ENCODE measurements at regions not wholly inside any gene's neighbourhood (a gene's known extent, or its start where the extent isn't known, plus 50 kb on each side); places are given as distances from the start of the nearest gene placed in this dataset.

DNA sequence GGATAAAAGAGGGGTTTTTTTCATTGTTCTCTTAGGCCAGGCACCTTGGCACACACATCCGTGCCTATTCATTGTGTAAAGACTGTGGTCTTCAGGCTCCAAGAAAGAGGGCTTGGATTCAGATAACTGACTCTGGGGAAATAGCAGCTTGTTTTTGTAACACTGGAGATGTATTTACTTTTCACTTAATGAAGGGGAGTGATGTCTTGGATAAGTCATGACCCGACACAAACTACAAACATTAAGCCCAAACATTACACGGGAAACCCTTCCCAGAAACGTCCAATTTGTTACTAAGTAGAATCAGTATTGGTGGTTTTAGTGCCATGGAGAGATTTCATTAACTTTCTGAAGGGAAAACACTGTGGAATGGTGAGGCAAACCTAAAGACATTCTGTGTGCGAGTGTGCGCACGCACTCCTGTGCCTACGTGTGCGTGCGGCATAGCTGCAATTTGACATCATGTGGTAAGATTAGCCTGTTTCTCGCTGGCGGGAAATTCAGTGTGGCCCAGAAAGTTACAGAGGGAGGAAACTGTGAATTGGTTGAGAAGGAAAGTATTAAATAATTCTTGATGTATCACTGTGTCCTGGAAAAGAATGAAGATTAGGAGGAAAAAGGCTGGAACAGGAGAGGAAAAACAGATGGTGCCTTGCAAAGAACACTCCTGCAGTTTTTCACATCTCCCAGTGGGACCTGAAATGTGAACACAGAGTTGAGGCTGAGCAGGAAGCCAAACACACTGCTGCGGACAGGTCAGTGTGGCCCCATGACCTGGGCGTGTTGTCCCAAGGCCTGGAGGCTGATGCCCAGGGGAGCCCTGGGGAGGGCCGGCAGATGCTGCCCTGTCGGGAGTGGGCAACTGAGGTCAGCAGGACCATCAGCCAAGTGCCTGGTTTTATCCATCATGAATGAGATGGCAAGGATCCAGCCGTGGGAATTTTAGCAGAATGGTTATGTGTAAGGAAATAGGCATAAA, 108.5 kb downstream of the GAS1 start:
- no peaks in the 10 kb centered on the region for H3K36me3 ChIP-seq (ENCODE audit: control insufficient read depth, insufficient read depth, low read length)
- 87% methylated on average over 13 of the region's 17 CpGs for WGBS (ENCODE audit: insufficient coverage)
- H3K27ac ChIP-seq (ENCODE audit: low read depth, low read length): no peak overlapping the region

DNA sequence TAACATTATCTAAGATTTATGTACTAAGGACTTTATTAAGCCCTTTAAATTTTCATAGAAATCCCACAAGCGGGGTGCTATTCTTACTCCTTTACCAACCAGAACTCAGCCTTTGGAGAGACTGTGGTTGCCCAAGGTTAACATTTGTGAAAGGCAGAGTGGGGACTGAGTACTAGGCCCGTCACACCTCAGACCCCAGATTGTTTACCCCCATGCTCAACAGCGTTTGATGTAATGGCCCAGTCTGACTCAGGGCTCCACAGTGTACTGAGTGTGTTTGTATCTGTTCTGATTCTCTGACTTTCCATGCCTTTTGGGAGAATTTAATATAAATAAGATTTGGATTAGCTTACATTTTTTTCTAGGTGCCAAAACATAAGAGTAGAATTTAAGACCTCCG, 110.0 kb downstream of the GAS1 start:
- no peaks in the 10 kb centered on the region for H3K9me3 ChIP-seq (ENCODE audit: control insufficient read depth, insufficient read depth, low read length)

More for the DNA sequence above, 108.5 kb downstream of the GAS1 start:
- Histone ChIP-seq H3K27me3 (ENCODE audit: control insufficient read depth, insufficient read depth, low read length) (no peaks in the 10 kb centered on the region), H3K9me3 (ENCODE audit: control insufficient read depth, insufficient read depth, low read length) (no peaks in the 10 kb centered on the region), H3K4me1 (ENCODE audit: control insufficient read depth, insufficient read depth, low read length) (peaks cover 3% of the 10 kb centered on the region), H3K4me3 (ENCODE audit: low read depth, low read length) (no peak overlapping the region)
- DNase-seq (ENCODE audit: low read depth in 4 of 6, low spot score in 6 of 6): no peak

DNA sequence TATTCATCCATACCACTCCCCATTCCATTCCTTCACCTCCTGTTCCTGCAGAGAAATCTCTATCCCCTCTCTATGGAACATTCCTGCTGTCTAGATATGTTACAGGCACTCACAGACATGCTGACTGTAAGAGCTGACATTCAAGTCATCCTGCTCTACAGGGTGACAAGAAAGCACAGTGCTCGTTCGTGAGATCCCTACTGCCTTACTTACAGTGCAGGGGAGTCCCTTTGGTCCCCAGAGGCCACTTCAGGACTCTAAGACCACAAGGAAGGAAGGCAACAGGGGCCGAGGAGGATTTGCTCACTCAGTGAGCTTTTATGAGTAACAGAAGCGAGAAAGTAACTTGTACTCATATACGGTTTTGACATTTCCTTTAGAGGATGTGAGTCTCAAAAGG, 110.5 kb downstream of the GAS1 start:
- no peaks in the 10 kb centered on the region for H3K9me3 ChIP-seq (ENCODE audit: control insufficient read depth, insufficient read depth, low read length)
- H3K4me3 ChIP-seq (ENCODE audit: low read depth, low read length): no peak overlapping the region
- DNase-seq (ENCODE audit: low read depth in 4 of 6, low spot score in 6 of 6): peak in 1 of 6 donors; percentile 17
- 72% methylated on average over 3 of the region's 5 CpGs for WGBS (ENCODE audit: insufficient coverage)
- H3K27ac ChIP-seq (ENCODE audit: low read depth, low read length): no peak overlapping the region
- H3K36me3 ChIP-seq (ENCODE audit: control insufficient read depth, insufficient read depth, low read length): no peaks in the 10 kb centered on the region
- H3K27me3 ChIP-seq (ENCODE audit: control insufficient read depth, insufficient read depth, low read length): no peaks in the 10 kb centered on the region
- H3K4me1 ChIP-seq (ENCODE audit: control insufficient read depth, insufficient read depth, low read length): peaks cover 3% of the 10 kb centered on the region

More for the DNA sequence above, 110.0 kb downstream of the GAS1 start:
- DNase-seq (ENCODE audit: low read depth in 4 of 6, low spot score in 6 of 6): no peak
- H3K4me3 ChIP-seq (ENCODE audit: low read depth, low read length): no peak overlapping the region
- no peak overlapping the region for H3K27ac ChIP-seq (ENCODE audit: low read depth, low read length)
- no peaks in the 10 kb centered on the region for H3K27me3 ChIP-seq (ENCODE audit: control insufficient read depth, insufficient read depth, low read length)
- H3K4me1 ChIP-seq (ENCODE audit: control insufficient read depth, insufficient read depth, low read length): peaks cover 3% of the 10 kb centered on the region
- WGBS (ENCODE audit: insufficient coverage): no CpG with 5 or more reads among the region's 4 CpGs
- no peaks in the 10 kb centered on the region for H3K36me3 ChIP-seq (ENCODE audit: control insufficient read depth, insufficient read depth, low read length)

DNA sequence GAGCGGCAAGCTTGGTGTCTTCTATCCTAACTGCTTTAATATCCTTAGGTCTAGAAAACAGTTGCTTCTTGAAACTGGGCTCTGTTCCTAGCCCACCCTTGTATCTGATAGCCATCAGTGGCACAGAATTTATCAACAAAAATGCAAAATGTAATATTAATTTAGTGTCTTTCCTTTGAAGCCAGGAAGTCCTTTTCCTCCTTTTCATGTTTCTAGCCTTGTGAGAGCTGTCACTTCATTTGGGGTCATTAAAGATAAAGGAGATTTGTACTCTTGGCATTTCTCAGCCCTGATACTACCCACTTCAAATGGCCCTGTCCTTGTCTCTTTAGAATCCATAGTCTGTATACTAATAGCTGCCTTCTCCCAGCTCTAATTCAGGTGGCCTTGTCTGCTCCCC, 111.0 kb downstream of the GAS1 start:
- Histone ChIP-seq H3K36me3 (ENCODE audit: control insufficient read depth, insufficient read depth, low read length) (no peaks in the 10 kb centered on the region), H3K27me3 (ENCODE audit: control insufficient read depth, insufficient read depth, low read length) (no peaks in the 10 kb centered on the region), H3K4me3 (ENCODE audit: low read depth, low read length) (no peak overlapping the region), H3K9me3 (ENCODE audit: control insufficient read depth, insufficient read depth, low read length) (no peaks in the 10 kb centered on the region), H3K4me1 (ENCODE audit: control insufficient read depth, insufficient read depth, low read length) (peaks cover 3% of the 10 kb centered on the region), H3K27ac (ENCODE audit: low read depth, low read length) (no peak overlapping the region)
- no peak for DNase-seq (ENCODE audit: low read depth in 4 of 6, low spot score in 6 of 6)
- WGBS (ENCODE audit: insufficient coverage): no CpG with 5 or more reads among the region's 1 CpG

DNA sequence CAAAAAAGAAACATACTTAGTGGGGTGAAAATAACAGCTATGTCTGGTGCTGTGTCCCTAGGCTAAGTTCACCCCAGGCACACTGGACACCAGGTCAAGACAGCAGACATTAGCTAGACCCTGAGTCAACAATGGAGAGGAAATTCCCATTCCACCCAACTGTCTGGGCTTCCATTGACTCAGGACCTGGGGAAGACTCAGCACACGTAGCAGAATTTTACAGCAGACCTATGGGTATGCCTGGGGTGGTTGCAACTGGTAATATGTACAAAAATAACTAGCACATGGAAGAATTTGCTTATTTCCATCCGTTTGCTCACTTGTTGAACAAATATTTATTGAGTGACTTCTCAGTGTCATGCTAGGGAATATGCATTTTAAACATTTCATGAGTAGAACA, 117.0 kb downstream of the GAS1 start:
- Histone ChIP-seq H3K27me3 (ENCODE audit: control insufficient read depth, insufficient read depth, low read length) (no peaks in the 10 kb centered on the region), H3K4me3 (ENCODE audit: low read depth, low read length) (no peak overlapping the region), H3K9me3 (ENCODE audit: control insufficient read depth, insufficient read depth, low read length) (no peaks in the 10 kb centered on the region), H3K27ac (ENCODE audit: low read depth, low read length) (no peak overlapping the region), H3K36me3 (ENCODE audit: control insufficient read depth, insufficient read depth, low read length) (no peaks in the 10 kb centered on the region), H3K4me1 (ENCODE audit: control insufficient read depth, insufficient read depth, low read length) (no peaks in the 10 kb centered on the region)
- WGBS (ENCODE audit: insufficient coverage): no CpG with 5 or more reads among the region's 2 CpGs
- no peak for DNase-seq (ENCODE audit: low read depth in 4 of 6, low spot score in 6 of 6)

DNA sequence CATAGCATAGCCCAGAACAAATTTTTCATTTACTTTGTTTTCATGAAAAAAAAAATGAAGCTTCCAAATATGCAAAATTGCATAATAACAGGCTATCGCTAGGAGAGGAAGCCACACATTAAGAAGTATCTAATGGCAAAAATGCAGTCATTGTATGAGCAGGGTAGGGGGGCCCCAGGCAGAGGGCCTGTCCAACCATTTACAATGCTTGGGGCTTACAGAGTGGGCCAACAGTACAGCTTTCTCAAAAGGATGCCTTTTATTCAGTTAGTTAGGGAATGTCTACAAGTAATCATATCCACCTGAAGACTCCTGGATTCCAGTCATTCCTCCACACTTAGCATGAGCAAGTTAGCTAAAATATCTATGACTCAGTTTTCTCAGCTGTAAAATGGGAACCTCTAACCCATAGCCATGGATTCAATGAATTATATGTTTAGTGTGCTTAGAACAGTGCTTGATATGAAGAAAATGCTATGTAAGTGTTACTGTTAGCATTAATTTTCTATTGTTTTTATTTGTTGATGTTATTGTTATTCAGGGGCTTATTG, 117.7 kb downstream of the GAS1 start:
- no peaks in the 10 kb centered on the region for H3K9me3 ChIP-seq (ENCODE audit: control insufficient read depth, insufficient read depth, low read length)
- DNase-seq (ENCODE audit: low read depth in 4 of 6, low spot score in 6 of 6): no peak
- H3K4me1 ChIP-seq (ENCODE audit: control insufficient read depth, insufficient read depth, low read length): no peaks in the 10 kb centered on the region
- H3K27me3 ChIP-seq (ENCODE audit: control insufficient read depth, insufficient read depth, low read length): no peaks in the 10 kb centered on the region
- WGBS (ENCODE audit: insufficient coverage): no CpG with 5 or more reads among the region's 1 CpG
- no peaks in the 10 kb centered on the region for H3K36me3 ChIP-seq (ENCODE audit: control insufficient read depth, insufficient read depth, low read length)
- H3K4me3 ChIP-seq (ENCODE audit: low read depth, low read length): no peak overlapping the region
- no peak overlapping the region for H3K27ac ChIP-seq (ENCODE audit: low read depth, low read length)

DNA sequence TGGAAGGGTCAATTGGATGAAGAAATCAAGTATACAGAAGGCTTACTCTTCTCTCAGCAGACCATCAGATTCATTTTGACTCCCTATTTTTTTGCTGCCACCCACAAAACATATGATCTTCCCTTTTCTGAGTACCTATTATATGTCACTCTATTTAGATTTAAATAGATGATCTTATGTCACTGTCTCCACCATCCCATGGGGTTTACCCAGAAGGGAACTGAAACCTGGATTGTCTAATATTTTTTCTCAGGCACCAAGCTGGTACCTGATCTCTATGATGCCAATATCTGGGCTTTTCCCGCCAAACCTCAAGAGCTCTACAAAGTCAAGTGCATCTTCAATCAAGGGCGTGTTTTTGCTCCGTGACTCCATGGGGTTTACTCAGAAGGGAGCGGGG, 118.7 kb downstream of the GAS1 start:
- no peaks in the 10 kb centered on the region for H3K27me3 ChIP-seq (ENCODE audit: control insufficient read depth, insufficient read depth, low read length)
- H3K4me3 ChIP-seq (ENCODE audit: low read depth, low read length): no peak overlapping the region
- DNase-seq (ENCODE audit: low read depth in 4 of 6, low spot score in 6 of 6): no peak
- WGBS (ENCODE audit: insufficient coverage): 93% methylated on average over 4 of the region's 4 CpGs
- no peak overlapping the region for H3K27ac ChIP-seq (ENCODE audit: low read depth, low read length)
- H3K36me3 ChIP-seq (ENCODE audit: control insufficient read depth, insufficient read depth, low read length): no peaks in the 10 kb centered on the region
- H3K4me1 ChIP-seq (ENCODE audit: control insufficient read depth, insufficient read depth, low read length): no peaks in the 10 kb centered on the region
- no peaks in the 10 kb centered on the region for H3K9me3 ChIP-seq (ENCODE audit: control insufficient read depth, insufficient read depth, low read length)

DNA sequence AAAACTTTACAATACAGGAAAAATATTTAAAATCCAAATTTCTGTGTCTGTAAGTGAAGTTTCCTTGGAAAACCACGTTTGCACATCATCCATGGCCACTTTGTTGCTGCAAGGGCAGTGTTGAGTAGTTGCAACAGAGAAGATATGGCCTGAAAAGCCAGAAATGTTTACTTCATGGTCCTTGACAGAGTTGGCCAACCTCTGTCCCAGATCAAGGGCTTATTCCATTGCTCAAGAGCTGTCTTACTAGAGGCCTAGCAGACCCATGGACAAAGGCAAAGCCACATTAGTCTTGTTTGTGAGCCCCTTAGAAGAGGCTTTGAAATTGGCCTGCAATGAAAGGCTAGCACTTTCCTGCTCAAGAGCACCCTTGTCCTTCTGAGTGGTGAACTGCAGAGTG, 119.4 kb downstream of the GAS1 start:
- WGBS (ENCODE audit: insufficient coverage): 100% methylated on average over 1 of the region's 1 CpG
- H3K9me3 ChIP-seq (ENCODE audit: control insufficient read depth, insufficient read depth, low read length): no peaks in the 10 kb centered on the region

DNA sequence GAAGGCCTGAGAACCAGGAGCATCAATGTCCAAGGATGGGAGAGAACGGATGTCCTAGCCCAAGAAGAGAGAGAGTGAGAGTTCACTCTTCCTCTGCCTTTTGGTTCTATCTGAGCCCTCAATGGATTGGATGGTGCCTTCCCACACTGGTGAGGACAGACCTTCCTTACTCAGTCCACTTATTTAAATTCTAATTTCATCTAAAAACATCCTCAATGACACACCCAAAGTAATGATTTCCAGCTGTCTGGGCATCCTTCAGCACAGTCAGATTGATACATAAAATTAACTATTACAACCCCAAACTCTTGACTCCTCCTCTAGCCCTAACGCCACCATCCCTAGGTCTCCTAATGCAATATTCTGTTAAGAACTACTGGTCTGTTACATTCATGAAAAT, 122.0 kb downstream of the GAS1 start:
- Histone ChIP-seq H3K27me3 (ENCODE audit: control insufficient read depth, insufficient read depth, low read length) (no peaks in the 10 kb centered on the region), H3K4me3 (ENCODE audit: low read depth, low read length) (no peak overlapping the region), H3K9me3 (ENCODE audit: control insufficient read depth, insufficient read depth, low read length) (no peaks in the 10 kb centered on the region), H3K27ac (ENCODE audit: low read depth, low read length) (no peak overlapping the region), H3K4me1 (ENCODE audit: control insufficient read depth, insufficient read depth, low read length) (no peaks in the 10 kb centered on the region), H3K36me3 (ENCODE audit: control insufficient read depth, insufficient read depth, low read length) (no peaks in the 10 kb centered on the region)
- WGBS (ENCODE audit: insufficient coverage): 78% methylated on average over 1 of the region's 2 CpGs
- no peak for DNase-seq (ENCODE audit: low read depth in 4 of 6, low spot score in 6 of 6)

More for the DNA sequence above, 119.4 kb downstream of the GAS1 start:
- Histone ChIP-seq H3K36me3 (ENCODE audit: control insufficient read depth, insufficient read depth, low read length) (no peaks in the 10 kb centered on the region), H3K27ac (ENCODE audit: low read depth, low read length) (no peak overlapping the region), H3K4me1 (ENCODE audit: control insufficient read depth, insufficient read depth, low read length) (no peaks in the 10 kb centered on the region), H3K4me3 (ENCODE audit: low read depth, low read length) (no peak overlapping the region), H3K27me3 (ENCODE audit: control insufficient read depth, insufficient read depth, low read length) (no peaks in the 10 kb centered on the region)
- DNase-seq (ENCODE audit: low read depth in 4 of 6, low spot score in 6 of 6): no peak
